ENCODE measurements at regions not wholly inside any gene's neighbourhood (a gene's known extent, or its start where the extent isn't known, plus 50 kb on each side); places are given as distances from the start of the nearest gene placed in this dataset.

GRCh38 chr10:91691981-91692380 is 59.1 kb upstream of the PPP1R3C start:
- no peak for TF ChIP-seq CTCF (IDR thresholded peaks at IDR 0.05; ENCODE audit: control insufficient read depth, extremely low read depth, insufficient read depth)
- DNase-seq (ENCODE audit: low read depth), result no peak
- no peak overlapping the region for H3K4me3 ChIP-seq (ENCODE audit: low read depth, low read length)

- no peak for DNase-seq (ENCODE audit: low read depth)
- H3K4me3 ChIP-seq (ENCODE audit: low read depth, low read length), result no peak overlapping the region
- TF ChIP-seq CTCF (IDR thresholded peaks at IDR 0.05; ENCODE audit: control insufficient read depth, extremely low read depth, insufficient read depth), result no peak
Measured at GRCh38 chr10:91690996-91691676, 58.3 kb upstream of the PPP1R3C start.

GRCh38 chr10:91690412-91690811 is 57.5 kb upstream of the PPP1R3C start:
- peak; percentile 90 for DNase-seq (ENCODE audit: low read depth)
- H3K4me3 ChIP-seq (ENCODE audit: low read depth, low read length), result no peak overlapping the region
- TF ChIP-seq CTCF (IDR thresholded peaks at IDR 0.05; ENCODE audit: control insufficient read depth, extremely low read depth, insufficient read depth), result no peak

DNA sequence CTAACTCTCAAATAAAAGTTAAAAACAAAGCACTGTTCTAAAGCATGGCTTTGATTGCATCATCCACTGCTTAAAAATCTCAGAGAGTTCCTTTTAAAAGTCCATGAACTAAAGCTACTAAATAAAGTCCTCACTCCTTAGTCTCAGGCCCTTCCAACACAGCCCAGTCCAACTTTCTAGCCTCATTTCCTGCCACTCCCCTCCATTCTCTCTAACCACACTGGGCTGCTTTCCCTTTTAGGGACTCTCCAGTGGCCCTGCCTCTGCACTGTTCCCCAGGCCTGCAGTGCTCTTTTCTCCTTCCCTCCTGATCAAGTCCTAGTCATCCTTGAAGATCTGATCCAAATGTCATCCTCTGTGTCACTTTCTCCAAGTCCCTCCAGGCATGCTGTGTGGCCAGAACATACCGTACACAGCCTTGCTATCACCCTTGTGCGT is 56.9 kb upstream of the PPP1R3C start:
- no peak for TF ChIP-seq CTCF (IDR thresholded peaks at IDR 0.05; ENCODE audit: control insufficient read depth, extremely low read depth, insufficient read depth)
- H3K4me3 ChIP-seq (ENCODE audit: low read depth, low read length), result no peak overlapping the region
- no peak for DNase-seq (ENCODE audit: low read depth)

GRCh38 chr10:91684841-91685240 is 52.0 kb upstream of the PPP1R3C start:
- no peak for TF ChIP-seq CTCF (IDR thresholded peaks at IDR 0.05; ENCODE audit: control insufficient read depth, extremely low read depth, insufficient read depth)
- no peak overlapping the region for H3K4me3 ChIP-seq (ENCODE audit: low read depth, low read length)
- no peak for DNase-seq (ENCODE audit: low read depth)

DNA sequence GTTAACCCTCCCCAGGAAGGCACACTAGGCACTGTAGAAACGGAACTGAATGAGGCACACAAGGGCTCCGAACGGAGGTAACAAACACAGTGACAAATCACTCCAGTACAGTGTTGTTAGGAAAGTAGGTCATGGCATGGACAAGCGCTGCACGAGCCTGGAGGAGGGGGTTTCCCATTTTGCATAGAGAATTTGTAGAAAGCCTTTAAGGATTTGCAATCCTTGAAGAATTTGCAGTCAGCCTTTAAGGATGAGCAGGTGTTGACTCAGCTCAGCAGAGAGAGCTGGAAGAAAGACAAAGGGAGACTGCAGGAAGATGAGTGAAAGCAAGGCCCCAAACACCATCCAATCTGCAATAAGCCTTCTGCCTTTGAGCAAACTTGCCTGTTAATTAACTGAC is 51.1 kb upstream of the PPP1R3C start:
- no peak overlapping the region for H3K4me3 ChIP-seq (ENCODE audit: low read depth, low read length)
- TF ChIP-seq CTCF (IDR thresholded peaks at IDR 0.05; ENCODE audit: control insufficient read depth, extremely low read depth, insufficient read depth), result no peak
- no peak for DNase-seq (ENCODE audit: low read depth)

DNA sequence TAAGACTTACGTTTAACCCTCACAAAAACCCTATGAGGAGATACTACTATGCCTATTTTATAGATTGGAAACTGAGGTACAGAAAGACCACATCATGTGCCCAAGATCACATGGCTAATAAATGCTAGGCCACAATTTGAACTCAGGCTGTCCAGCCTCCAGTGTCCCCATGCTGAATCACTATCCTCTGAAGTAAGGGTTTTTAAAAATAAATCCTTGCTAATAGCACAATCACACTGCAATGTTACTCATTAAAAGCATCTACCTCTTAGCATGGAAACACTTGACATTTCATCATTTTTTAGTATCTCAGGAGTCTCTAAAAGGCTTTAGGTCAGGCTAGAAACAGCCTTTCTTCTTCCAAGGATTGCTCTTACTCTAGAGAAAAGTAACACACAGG is 50.0 kb upstream of the PPP1R3C start:
- DNase-seq (ENCODE audit: low read depth), result no peak
- H3K4me3 ChIP-seq (ENCODE audit: low read depth, low read length), result no peak overlapping the region
- no peak for TF ChIP-seq CTCF (IDR thresholded peaks at IDR 0.05; ENCODE audit: control insufficient read depth, extremely low read depth, insufficient read depth)
